ENCODE measurements at regions not wholly inside any gene's neighbourhood (a gene's known extent, or its start where the extent isn't known, plus 50 kb on each side); places are given as distances from the start of the nearest gene placed in this dataset.

DNA sequence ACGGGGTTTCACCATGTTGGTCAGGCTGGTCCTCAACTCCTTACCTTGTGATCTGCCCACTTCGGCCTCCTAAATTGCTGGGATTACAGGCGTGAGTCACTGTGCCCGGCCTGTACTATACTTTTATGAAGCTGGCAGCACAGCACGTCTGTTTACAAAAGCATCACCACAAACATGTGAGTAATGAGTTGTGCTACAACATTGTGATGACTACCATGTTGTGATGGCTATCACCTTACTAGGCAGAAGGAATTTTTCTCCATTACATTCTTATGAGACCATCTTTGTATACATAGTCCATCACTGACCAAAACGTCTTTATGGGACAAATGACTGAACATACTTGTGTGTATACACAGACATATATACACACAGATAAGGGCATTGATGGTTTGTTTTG, 1019.0 kb downstream of the CDH18 start:
- Histone ChIP-seq H3K36me3 (ENCODE audit: insufficient read depth, low read depth, low read length) (no peaks in the 10 kb centered on the region), H3K9me3 (ENCODE audit: insufficient read depth, low read depth, low read length) (no peaks in the 10 kb centered on the region), H3K27ac (ENCODE audit: low read length) (no peak overlapping the region), H3K4me3 (ENCODE audit: low read length) (no peak overlapping the region), H3K4me1 (ENCODE audit: insufficient read depth, low read length) (peaks cover 10% of the 10 kb centered on the region), H3K9ac (ENCODE audit: low read depth, low read length) (no peak overlapping the region), H3K27me3 (ENCODE audit: insufficient read depth, low read length) (no peaks in the 10 kb centered on the region)

DNA sequence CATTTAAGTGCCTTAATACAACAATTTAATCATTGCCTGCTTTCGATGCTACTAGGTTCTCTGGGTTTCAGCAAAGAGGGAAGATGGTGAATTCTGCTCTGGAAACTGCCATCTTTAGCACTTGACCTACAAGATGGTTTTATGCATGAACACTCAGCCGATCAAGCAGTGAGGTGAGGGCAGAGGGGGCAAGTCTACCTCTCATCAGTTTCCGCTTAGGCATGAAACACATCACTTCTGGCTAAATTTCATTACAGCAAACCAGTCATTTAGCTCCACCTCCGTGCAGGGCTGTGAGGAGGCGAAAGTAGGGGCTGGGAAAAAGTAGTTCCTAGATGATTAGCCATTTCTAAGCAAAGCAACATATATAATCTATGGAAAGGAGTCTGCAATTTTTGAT, 1018.0 kb downstream of the CDH18 start:
- H3K27ac ChIP-seq (ENCODE audit: low read length): no peak overlapping the region
- H3K27me3 ChIP-seq (ENCODE audit: insufficient read depth, low read length): no peaks in the 10 kb centered on the region
- H3K4me3 ChIP-seq (ENCODE audit: low read length): no peak overlapping the region
- H3K4me1 ChIP-seq (ENCODE audit: insufficient read depth, low read length): peaks cover 10% of the 10 kb centered on the region
- no peaks in the 10 kb centered on the region for H3K36me3 ChIP-seq (ENCODE audit: insufficient read depth, low read depth, low read length)
- H3K9me3 ChIP-seq (ENCODE audit: insufficient read depth, low read depth, low read length): no peaks in the 10 kb centered on the region
- no peak overlapping the region for H3K9ac ChIP-seq (ENCODE audit: low read depth, low read length)

DNA sequence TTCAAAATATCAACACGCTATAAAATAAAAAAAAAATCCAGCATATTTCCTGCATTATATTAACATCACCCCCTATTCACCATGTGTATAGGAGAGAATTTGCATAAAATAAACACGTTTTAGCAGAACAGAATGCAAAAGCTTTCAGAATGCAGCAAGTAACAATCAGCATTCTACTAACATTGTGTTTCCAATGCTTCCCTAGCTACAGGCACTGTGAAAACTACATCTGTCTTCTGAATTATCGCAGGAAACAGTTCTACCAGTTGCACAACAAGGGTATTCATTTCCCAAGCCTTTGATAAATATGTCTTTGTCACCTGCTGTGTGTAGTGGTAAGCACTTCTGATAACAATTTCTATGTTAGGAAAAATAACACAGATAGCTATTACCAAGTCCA, 1015.8 kb downstream of the CDH18 start:
- Histone ChIP-seq H3K27ac (ENCODE audit: low read length) (no peak overlapping the region), H3K27me3 (ENCODE audit: insufficient read depth, low read length) (no peaks in the 10 kb centered on the region), H3K4me3 (ENCODE audit: low read length) (no peak overlapping the region), H3K9ac (ENCODE audit: low read depth, low read length) (no peak overlapping the region; the same call in 1 of the 2 replicates), H3K36me3 (ENCODE audit: insufficient read depth, low read depth, low read length) (no peaks in the 10 kb centered on the region), H3K9me3 (ENCODE audit: insufficient read depth, low read depth, low read length) (no peaks in the 10 kb centered on the region), H3K4me1 (ENCODE audit: insufficient read depth, low read length) (peaks cover 10% of the 10 kb centered on the region)

- H3K4me3 ChIP-seq (ENCODE audit: low read length): no peak overlapping the region
- H3K36me3 ChIP-seq (ENCODE audit: insufficient read depth, low read depth, low read length): no peaks in the 10 kb centered on the region
- H3K9ac ChIP-seq (ENCODE audit: low read depth, low read length): no peak overlapping the region
- H3K27ac ChIP-seq (ENCODE audit: low read length): no peak overlapping the region
- H3K9me3 ChIP-seq (ENCODE audit: insufficient read depth, low read depth, low read length): no peaks in the 10 kb centered on the region
- peaks cover 10% of the 10 kb centered on the region for H3K4me1 ChIP-seq (ENCODE audit: insufficient read depth, low read length)
- no peaks in the 10 kb centered on the region for H3K27me3 ChIP-seq (ENCODE audit: insufficient read depth, low read length)
Observed at GRCh38 chr5:18975624-18976023, 1012.4 kb downstream of the CDH18 start.

GRCh38 chr5:18977880-18978279, 1010.1 kb downstream of the CDH18 start:
- no peaks in the 10 kb centered on the region for H3K36me3 ChIP-seq (ENCODE audit: insufficient read depth, low read depth, low read length)

GRCh38 chr5:18984559-18985080, 1003.4 kb downstream of the CDH18 start:
- Histone ChIP-seq H3K27ac (ENCODE audit: low read length) (no peak overlapping the region), H3K9me3 (ENCODE audit: insufficient read depth, low read depth, low read length) (0 out of 2 replicates have a peak, but pooled peaks cover 3% of the 10 kb centered on the region), H3K27me3 (ENCODE audit: insufficient read depth, low read length) (no peaks in the 10 kb centered on the region), H3K36me3 (ENCODE audit: insufficient read depth, low read depth, low read length) (no peaks in the 10 kb centered on the region), H3K4me1 (ENCODE audit: insufficient read depth, low read length) (peaks cover 24% of the 10 kb centered on the region; the same call in 1 of the 2 replicates), H3K9ac (ENCODE audit: low read depth, low read length) (no peak overlapping the region), H3K4me3 (ENCODE audit: low read length) (no peak overlapping the region)

More at GRCh38 chr5:18977880-18978279, 1010.1 kb downstream of the CDH18 start:
- no peaks in the 10 kb centered on the region for H3K4me1 ChIP-seq (ENCODE audit: insufficient read depth, low read length)
- H3K27me3 ChIP-seq (ENCODE audit: insufficient read depth, low read length): no peaks in the 10 kb centered on the region
- no peak overlapping the region for H3K9ac ChIP-seq (ENCODE audit: low read depth, low read length)
- H3K4me3 ChIP-seq (ENCODE audit: low read length): no peak overlapping the region
- no peak overlapping the region for H3K27ac ChIP-seq (ENCODE audit: low read length)
- 0 out of 2 replicates have a peak, but pooled peaks cover 3% of the 10 kb centered on the region for H3K9me3 ChIP-seq (ENCODE audit: insufficient read depth, low read depth, low read length)

- Histone ChIP-seq H3K4me1 (ENCODE audit: insufficient read depth, low read length) (peaks cover 27% of the 10 kb centered on the region; the same call in 1 of the 2 replicates), H3K9ac (ENCODE audit: low read depth, low read length) (no peak overlapping the region), H3K9me3 (ENCODE audit: insufficient read depth, low read depth, low read length) (0 out of 2 replicates have a peak, but pooled peaks cover 3% of the 10 kb centered on the region), H3K27me3 (ENCODE audit: insufficient read depth, low read length) (no peaks in the 10 kb centered on the region), H3K36me3 (ENCODE audit: insufficient read depth, low read depth, low read length) (no peaks in the 10 kb centered on the region), H3K27ac (ENCODE audit: low read length) (no peak overlapping the region), H3K4me3 (ENCODE audit: low read length) (peak overlapping the region; percentile 34; the same call in 1 of the 2 replicates)
Observed at GRCh38 chr5:18985171-18985758, 1002.7 kb downstream of the CDH18 start.

DNA sequence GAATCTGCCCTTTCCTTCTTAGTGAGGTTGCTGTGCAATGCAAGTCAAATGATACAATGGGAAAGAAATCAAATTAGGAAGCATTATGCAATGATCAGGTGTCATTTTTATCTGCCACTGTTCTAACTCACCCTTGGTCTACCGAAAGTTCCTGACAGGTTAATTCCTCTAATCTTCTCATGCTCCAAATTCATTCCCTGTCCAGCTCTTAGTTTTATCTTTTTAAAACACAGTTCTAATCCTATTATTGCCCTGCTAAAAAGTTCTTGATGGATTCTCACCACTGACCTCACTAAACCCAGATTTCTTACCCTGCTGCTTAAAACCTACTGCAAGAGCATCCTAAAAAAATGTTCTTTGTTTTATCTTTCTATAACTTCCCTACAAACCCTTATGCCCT, 1000.9 kb downstream of the CDH18 start:
- Histone ChIP-seq H3K9ac (ENCODE audit: low read depth, low read length) (no peak overlapping the region), H3K9me3 (ENCODE audit: insufficient read depth, low read depth, low read length) (0 out of 2 replicates have a peak, but pooled peaks cover 3% of the 10 kb centered on the region), H3K36me3 (ENCODE audit: insufficient read depth, low read depth, low read length) (no peaks in the 10 kb centered on the region), H3K27me3 (ENCODE audit: insufficient read depth, low read length) (no peaks in the 10 kb centered on the region), H3K27ac (ENCODE audit: low read length) (no peak overlapping the region), H3K4me1 (ENCODE audit: insufficient read depth, low read length) (peaks cover 28% of the 10 kb centered on the region; the same call in 1 of the 2 replicates), H3K4me3 (ENCODE audit: low read length) (no peak overlapping the region)

- Histone ChIP-seq H3K9me3 (ENCODE audit: insufficient read depth, low read depth, low read length) (no peaks in the 10 kb centered on the region), H3K4me1 (ENCODE audit: insufficient read depth, low read length) (peaks cover 15% of the 10 kb centered on the region; the same call in 1 of the 2 replicates), H3K9ac (ENCODE audit: low read depth, low read length) (no peak overlapping the region), H3K36me3 (ENCODE audit: insufficient read depth, low read depth, low read length) (no peaks in the 10 kb centered on the region), H3K27ac (ENCODE audit: low read length) (no peak overlapping the region), H3K4me3 (ENCODE audit: low read length) (no peak overlapping the region), H3K27me3 (ENCODE audit: insufficient read depth, low read length) (no peaks in the 10 kb centered on the region)
Observed at GRCh38 chr5:18990852-18991251, 997.1 kb downstream of the CDH18 start.

GRCh38 chr5:18992264-18992663, 995.7 kb downstream of the CDH18 start:
- no peak overlapping the region for H3K4me3 ChIP-seq (ENCODE audit: low read length)

DNA sequence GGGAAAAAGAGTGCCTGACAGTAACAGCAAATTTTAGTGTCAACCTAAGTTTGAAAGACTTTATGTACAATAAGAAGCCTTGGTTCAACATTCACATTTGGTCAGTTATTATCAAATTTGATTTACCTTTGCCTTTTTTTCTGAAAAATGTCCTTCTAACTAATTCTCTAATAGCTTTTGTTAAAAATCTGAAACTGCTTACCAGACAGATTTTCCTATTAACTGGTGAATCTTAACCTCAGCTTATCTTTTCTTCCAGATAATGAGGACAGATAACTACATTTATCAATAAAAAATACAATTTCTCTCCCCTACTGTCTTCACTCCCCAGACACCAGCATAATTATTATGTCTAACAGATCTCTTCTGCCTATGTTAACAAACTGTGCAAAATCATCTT, 988.5 kb downstream of the CDH18 start:
- Histone ChIP-seq H3K27me3 (ENCODE audit: insufficient read depth, low read length) (no peaks in the 10 kb centered on the region), H3K4me3 (ENCODE audit: low read length) (no peak overlapping the region), H3K36me3 (ENCODE audit: insufficient read depth, low read depth, low read length) (no peaks in the 10 kb centered on the region), H3K9ac (ENCODE audit: low read depth, low read length) (no peak overlapping the region), H3K9me3 (ENCODE audit: insufficient read depth, low read depth, low read length) (no peaks in the 10 kb centered on the region), H3K27ac (ENCODE audit: low read length) (no peak overlapping the region), H3K4me1 (ENCODE audit: insufficient read depth, low read length) (no peaks in the 10 kb centered on the region)

More at GRCh38 chr5:18992264-18992663, 995.7 kb downstream of the CDH18 start:
- no peak overlapping the region for H3K9ac ChIP-seq (ENCODE audit: low read depth, low read length)
- no peaks in the 10 kb centered on the region for H3K36me3 ChIP-seq (ENCODE audit: insufficient read depth, low read depth, low read length)
- no peaks in the 10 kb centered on the region for H3K9me3 ChIP-seq (ENCODE audit: insufficient read depth, low read depth, low read length)
- peaks cover 4% of the 10 kb centered on the region; the same call in 1 of the 2 replicates for H3K4me1 ChIP-seq (ENCODE audit: insufficient read depth, low read length)
- H3K27ac ChIP-seq (ENCODE audit: low read length): no peak overlapping the region
- no peaks in the 10 kb centered on the region for H3K27me3 ChIP-seq (ENCODE audit: insufficient read depth, low read length)

DNA sequence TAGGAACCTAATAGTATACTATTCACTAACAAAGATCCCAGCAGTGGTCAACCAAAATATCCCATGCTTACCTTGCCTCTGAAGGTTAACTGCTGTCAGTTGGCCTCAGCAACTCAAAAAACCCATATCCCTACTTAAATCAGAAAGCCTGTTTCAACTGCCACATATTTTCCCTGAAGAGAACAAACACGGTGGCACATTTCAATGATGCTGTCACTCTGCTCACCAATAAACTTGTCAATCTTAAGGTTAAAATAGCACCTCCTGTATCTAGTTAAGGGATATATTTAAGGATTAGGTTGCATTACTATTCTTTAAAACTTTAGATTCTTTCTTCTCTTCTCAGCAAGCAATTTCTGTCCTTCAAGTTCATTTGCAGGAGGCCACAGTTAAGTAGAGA, 986.9 kb downstream of the CDH18 start:
- Histone ChIP-seq H3K27me3 (ENCODE audit: insufficient read depth, low read length) (no peaks in the 10 kb centered on the region), H3K36me3 (ENCODE audit: insufficient read depth, low read depth, low read length) (no peaks in the 10 kb centered on the region), H3K4me3 (ENCODE audit: low read length) (no peak overlapping the region), H3K9ac (ENCODE audit: low read depth, low read length) (no peak overlapping the region), H3K4me1 (ENCODE audit: insufficient read depth, low read length) (no peaks in the 10 kb centered on the region), H3K27ac (ENCODE audit: low read length) (no peak overlapping the region), H3K9me3 (ENCODE audit: insufficient read depth, low read depth, low read length) (no peaks in the 10 kb centered on the region)

Data from iPS-20b (cell line).